ENCODE measurements at regions not wholly inside any gene's neighbourhood (a gene's known extent, or its start where the extent isn't known, plus 50 kb on each side); places are given as distances from the start of the nearest gene placed in this dataset.
"Not testable (repeated sequence)": the region's sequence is repeated elsewhere in the genome, so short reads cannot be mapped to it uniquely, and the experiment has no call there.

GRCh38 chr1:146292424-146292823, 63.6 kb upstream of the NOTCH2NLA start:
- DNase-seq, result not testable (repeated sequence)

GRCh38 chr1:146287881-146288280, 59.1 kb upstream of the NOTCH2NLA start:
- not testable (repeated sequence) for DNase-seq

DNA sequence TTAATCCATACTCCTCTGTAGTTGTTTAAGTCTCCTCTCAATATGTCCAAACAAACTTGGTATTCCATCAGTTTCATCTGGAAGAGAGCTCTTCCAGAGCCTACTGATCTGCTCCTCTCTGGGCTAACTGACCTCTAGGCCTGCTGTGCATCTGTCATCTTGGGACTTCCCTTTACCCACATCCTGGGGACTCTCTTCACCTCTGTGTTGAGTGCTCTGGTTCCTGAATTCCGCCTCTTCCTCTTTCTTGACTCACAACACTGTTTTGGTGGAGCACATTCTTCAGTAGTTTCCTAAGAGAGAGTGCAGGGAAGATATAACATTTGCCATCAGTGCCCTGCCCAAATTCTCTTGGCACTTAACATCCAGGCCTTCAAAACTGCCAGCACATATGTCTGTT, 55.9 kb upstream of the NOTCH2NLA start:
- not testable (repeated sequence) for DNase-seq

- DNase-seq, result not testable (repeated sequence)
These were observed 54.7 kb upstream of the NOTCH2NLA start for GRCh38 chr1:146283527-146283880.

DNA sequence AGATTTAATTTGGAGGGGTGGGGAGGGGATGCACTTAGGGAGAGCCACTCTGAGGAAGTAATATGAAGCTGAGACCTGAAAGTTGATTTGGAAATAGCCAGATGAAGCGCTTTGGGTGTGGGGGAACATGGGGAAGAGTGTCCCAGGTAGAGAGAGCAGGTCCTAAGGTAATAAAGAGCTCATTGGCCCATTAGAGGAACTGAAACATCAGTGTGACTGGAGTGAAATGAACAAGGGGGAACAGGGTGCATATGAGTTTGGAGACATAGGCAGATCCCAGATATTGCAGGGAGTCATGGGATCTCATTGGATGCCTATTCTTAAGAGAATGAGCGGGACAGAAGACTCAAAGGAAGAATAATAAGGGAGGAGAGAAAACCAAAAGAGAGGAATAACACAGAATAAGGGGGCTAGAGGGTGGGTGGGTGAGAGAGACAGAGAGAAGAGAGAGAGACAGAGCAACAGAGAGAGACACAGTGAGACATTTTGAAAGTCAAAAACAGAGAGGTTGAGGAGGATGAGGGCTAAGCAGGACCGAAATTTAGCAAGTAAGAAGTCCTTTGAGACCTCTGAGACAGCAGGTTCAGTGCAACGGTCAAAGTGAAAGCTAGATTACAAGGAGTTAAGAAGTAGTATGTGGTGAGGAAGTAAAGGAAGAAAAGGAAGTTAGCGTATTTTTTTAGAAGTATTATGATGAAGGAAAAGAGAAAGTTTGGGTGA, 54.1 kb upstream of the NOTCH2NLA start:
- not testable (repeated sequence) for DNase-seq

DNA sequence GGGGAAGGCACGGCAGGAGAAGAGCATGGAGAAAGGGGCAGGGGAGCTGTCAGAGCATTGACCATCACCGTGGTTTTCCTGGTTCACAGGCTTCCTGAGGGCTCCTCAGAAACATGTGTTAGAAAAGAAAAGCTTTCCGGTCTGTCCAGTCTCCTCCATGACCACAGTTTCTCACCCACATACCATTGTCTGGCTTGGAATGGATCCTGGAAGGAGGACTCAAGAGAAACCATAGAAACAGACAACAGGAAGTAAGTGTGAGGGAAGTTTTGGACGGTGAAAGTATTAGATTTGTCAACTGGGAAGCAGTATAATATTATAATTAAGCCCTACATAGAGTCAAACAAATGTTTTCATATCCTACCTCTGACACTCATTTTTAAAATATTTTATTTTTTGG, 52.7 kb upstream of the NOTCH2NLA start:
- DNase-seq, result not testable (repeated sequence)

DNA sequence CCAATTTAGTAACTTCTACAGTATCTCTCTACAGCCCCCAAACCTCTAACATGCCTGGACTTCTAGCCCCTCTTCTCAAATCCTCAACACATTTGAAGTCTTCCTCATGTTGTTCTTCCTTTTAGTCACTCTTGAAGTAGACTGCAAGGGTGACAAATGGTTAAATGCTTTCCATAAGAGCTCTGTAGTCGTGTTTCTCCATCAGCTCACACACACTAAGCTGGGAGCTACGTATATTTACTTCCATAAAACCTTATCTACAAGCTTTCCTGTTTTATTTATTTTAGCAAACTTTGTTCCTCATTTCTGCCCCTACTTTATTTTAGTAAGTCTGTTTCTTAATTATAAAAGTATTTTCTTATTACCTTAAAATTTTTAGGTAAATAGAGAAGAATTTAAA, 49.9 kb upstream of the NOTCH2NLA start:
- DNase-seq, result not testable (repeated sequence)
